OCI-LY1 (cell line): ENCODE measurements at regions not wholly inside any gene's neighbourhood (a gene's known extent, or its start where the extent isn't known, plus 50 kb on each side); places are given as distances from the start of the nearest gene placed in this dataset.

Experiments used
- H2AFZ ChIP-seq: fragments of 200-600 bp; sonication (generic), shearing (Covaris generic); 2 replicates; pipeline ENCODE4 v1.6.0; 2014; ENCODE audit warnings: antibody characterized with exemption, mild to moderate bottlenecking, low read length
- H3F3A ChIP-seq: fragments of 200-600 bp; sonication (generic), shearing (Covaris generic); 2 replicates; pipeline ENCODE4 v1.6.0; 2014; ENCODE audit warnings: mild to moderate bottlenecking, antibody characterized with exemption, low read length, moderate library complexity; ENCODE audit not compliant: insufficient read depth
- H3K27ac ChIP-seq: fragments of 200-600 bp; sonication (generic); 2 replicates; pipeline ENCODE4 v1.5.1; 2014; ENCODE audit warnings: low read length, mixed run types, mild to moderate bottlenecking, low read depth; ENCODE audit not compliant: poor library complexity, severe bottlenecking
- H3K27me3 ChIP-seq: fragments of 200-600 bp; sonication (generic); 2 replicates; pipeline ENCODE4 v1.6.0; 2014; ENCODE audit warnings: antibody characterized with exemption, mild to moderate bottlenecking, low read length, moderate library complexity; ENCODE audit not compliant: insufficient read depth
- H3K36me3 ChIP-seq: fragments of 200-600 bp; sonication (generic); 2 replicates; pipeline ENCODE4 v1.6.1; 2014; ENCODE audit warnings: mild to moderate bottlenecking, antibody characterized with exemption, low read length, moderate library complexity, mixed read lengths; ENCODE audit not compliant: insufficient read depth
- H3K4me1 ChIP-seq: fragments of 200-600 bp; sonication (generic); 2 replicates; pipeline ENCODE4 v1.5.1; 2014; ENCODE audit warnings: mild to moderate bottlenecking, low read length, moderate library complexity; ENCODE audit not compliant: insufficient read depth, severe bottlenecking
- H3K4me2 ChIP-seq: fragments of 200-600 bp; sonication (generic), shearing (Covaris generic); 2 replicates; pipeline ENCODE4 v1.6.1; 2014; ENCODE audit warnings: low read length
- H3K4me3 ChIP-seq: fragments of 200-600 bp; sonication (generic); 2 replicates; pipeline ENCODE4 v1.5.1; 2014; ENCODE audit warnings: low read length, low read depth, mild to moderate bottlenecking, mixed read lengths; ENCODE audit not compliant: poor library complexity, severe bottlenecking
- H3K79me2 ChIP-seq: fragments of 200-600 bp; shearing (Covaris generic); 2 replicates; pipeline ENCODE4 v1.6.1; 2016; ENCODE audit warnings: mixed run types, low read length, mixed read lengths; ENCODE audit not compliant: insufficient read depth
- H3K9ac ChIP-seq: fragments of 200-600 bp; sonication (generic), shearing (Covaris generic); 2 replicates; pipeline ENCODE4 v1.6.1; 2014; ENCODE audit warnings: mild to moderate bottlenecking, low read length, mixed read lengths
- H3K9me2 ChIP-seq: fragments of 200-600 bp; sonication (generic), shearing (Covaris generic); 2 replicates; pipeline ENCODE4 v1.6.1; 2014; ENCODE audit warnings: low read depth, mild to moderate bottlenecking, low read length, mixed read lengths
- H3K9me3 ChIP-seq: fragments of 200-600 bp; shearing (Covaris generic); 2 replicates; pipeline ENCODE4 v1.6.1; 2014; ENCODE audit warnings: low read length, mixed read lengths
- H4K20me1 ChIP-seq: fragments of 200-600 bp; sonication (generic), shearing (Covaris generic); 2 replicates; pipeline ENCODE4 v1.6.0; 2016; ENCODE audit warnings: mild to moderate bottlenecking, low read length; ENCODE audit not compliant: insufficient read depth
- EZH2 ChIP-seq: fragments of 200-600 bp; sonication (generic), shearing (Covaris generic); IDR thresholded peaks from 2 replicates; pipeline ENCODE4 v1.8.0; 2017; ENCODE audit warnings: borderline replicate concordance, mixed run types, mild to moderate bottlenecking, antibody characterized with exemption, low read length, moderate library complexity, mixed read lengths
- TF ChIP-seq, protein P1 (sequence below): fragments of 200-600 bp; sonication (generic), shearing (Covaris generic); IDR thresholded peaks from 2 replicates; pipeline ENCODE4 v1.5.1; 2017; ENCODE audit warnings: mild to moderate bottlenecking, antibody characterized with exemption, low read length, moderate library complexity, mixed read lengths

DNA sequence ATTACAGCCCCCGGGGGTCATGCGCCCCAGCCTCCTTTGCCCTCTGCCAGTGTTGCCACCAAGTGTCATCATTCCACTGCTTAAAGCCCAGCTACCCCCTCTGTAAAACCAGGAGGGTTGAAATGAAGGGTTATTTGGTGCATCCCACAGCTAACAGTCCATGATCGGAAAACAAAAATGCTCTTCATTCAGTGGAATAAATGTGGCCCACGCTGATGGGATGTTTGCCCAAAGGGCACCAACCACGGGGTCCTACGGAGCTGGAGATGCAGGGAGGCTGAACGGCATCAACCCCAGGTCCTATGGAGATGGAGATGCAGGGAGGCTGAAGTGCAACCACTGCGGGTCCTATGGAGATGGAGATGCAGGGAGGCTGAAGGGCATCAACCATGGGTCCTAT is 218.5 kb upstream of the IRX1 start:
- no peaks in the 10 kb centered on the region for H3K4me1 ChIP-seq
- H3K36me3 ChIP-seq, result no peaks in the 10 kb centered on the region
- H3K9me3 ChIP-seq, result peaks cover 2% of the 10 kb centered on the region; the same call in 1 of the 2 replicates
- no peaks in the 10 kb centered on the region for H3K79me2 ChIP-seq
- H3K4me2 ChIP-seq, result no peak overlapping the region
- H3K9ac ChIP-seq, result no peak overlapping the region
- H3K4me3 ChIP-seq, result no peak overlapping the region
- no peaks in the 10 kb centered on the region for H4K20me1 ChIP-seq
- no peak overlapping the region for H3K27ac ChIP-seq
- H3K27me3 ChIP-seq, result no peaks in the 10 kb centered on the region
- H3F3A ChIP-seq, result no peaks in the 10 kb centered on the region
- no peak overlapping the region for H2AFZ ChIP-seq
- TF ChIP-seq, protein P1, sequence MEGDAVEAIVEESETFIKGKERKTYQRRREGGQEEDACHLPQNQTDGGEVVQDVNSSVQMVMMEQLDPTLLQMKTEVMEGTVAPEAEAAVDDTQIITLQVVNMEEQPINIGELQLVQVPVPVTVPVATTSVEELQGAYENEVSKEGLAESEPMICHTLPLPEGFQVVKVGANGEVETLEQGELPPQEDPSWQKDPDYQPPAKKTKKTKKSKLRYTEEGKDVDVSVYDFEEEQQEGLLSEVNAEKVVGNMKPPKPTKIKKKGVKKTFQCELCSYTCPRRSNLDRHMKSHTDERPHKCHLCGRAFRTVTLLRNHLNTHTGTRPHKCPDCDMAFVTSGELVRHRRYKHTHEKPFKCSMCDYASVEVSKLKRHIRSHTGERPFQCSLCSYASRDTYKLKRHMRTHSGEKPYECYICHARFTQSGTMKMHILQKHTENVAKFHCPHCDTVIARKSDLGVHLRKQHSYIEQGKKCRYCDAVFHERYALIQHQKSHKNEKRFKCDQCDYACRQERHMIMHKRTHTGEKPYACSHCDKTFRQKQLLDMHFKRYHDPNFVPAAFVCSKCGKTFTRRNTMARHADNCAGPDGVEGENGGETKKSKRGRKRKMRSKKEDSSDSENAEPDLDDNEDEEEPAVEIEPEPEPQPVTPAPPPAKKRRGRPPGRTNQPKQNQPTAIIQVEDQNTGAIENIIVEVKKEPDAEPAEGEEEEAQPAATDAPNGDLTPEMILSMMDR, result no peak
- TF ChIP-seq EZH2, result no peak
- no peaks in the 10 kb centered on the region for H3K9me2 ChIP-seq

DNA sequence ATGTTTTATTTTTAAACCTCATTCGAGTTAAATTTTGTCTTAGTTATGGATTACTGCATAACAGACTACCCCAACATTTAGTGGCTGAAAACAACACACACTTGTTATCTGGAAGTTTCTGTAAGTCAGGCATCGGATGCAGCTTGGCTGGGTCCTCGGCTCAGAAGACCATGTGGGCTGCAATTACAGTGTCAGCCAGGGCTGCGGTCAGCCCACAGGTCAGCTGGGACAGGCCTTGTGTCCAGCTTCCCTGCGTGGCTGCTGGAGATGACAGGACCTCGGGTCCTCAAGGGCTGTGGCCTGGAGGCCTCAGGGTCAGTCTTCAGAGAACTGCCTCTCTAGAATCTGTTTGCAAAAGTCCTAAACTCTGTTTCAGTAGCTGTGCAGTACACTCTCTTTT is 219.0 kb upstream of the IRX1 start:
- Histone ChIP-seq H3K36me3 (no peaks in the 10 kb centered on the region), H3K4me1 (no peaks in the 10 kb centered on the region), H3K9me2 (no peaks in the 10 kb centered on the region), H3K4me3 (no peak overlapping the region), H3K27me3 (no peaks in the 10 kb centered on the region), H3K79me2 (no peaks in the 10 kb centered on the region), H4K20me1 (no peaks in the 10 kb centered on the region), H3K9me3 (peaks cover 2% of the 10 kb centered on the region; the same call in 1 of the 2 replicates), H3F3A (no peaks in the 10 kb centered on the region), H2AFZ (no peak overlapping the region), H3K9ac (no peak overlapping the region), H3K4me2 (no peak overlapping the region), H3K27ac (no peak overlapping the region)
- no peak for TF ChIP-seq EZH2
- TF ChIP-seq, protein P1, result no peak

DNA sequence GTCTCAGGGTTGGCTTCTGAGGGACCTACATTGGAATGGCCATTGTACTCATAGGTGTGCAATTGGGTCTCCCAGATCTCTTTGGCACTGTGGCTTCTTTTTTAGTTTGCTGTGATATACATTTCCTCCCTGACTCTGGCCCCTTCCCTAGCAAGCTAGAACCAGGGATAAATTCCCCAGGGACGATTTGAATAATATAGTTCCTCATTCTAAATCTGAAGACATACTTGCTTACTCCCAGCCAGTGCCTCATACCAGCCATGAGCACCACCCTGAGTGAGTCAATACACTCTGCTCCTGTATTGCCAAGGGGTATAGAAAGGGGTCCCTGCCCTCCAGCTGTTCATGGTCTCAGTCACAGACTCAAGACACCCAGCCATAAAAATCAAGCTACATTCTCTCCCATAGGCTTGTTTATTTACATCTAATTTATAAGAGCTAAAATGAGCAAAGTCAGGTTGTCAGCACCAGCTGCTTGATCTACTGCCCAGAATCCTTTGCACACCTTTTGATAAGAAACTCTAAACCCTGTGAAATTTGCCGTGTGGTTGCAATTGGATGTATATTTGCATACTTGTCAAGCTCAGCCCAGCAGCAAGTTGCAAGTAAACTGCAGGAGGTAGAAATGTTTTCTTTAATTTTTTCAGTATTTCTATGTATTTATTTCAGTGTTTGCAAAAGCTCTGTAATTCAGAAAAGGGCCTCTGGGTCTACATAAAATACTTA is 219.9 kb upstream of the IRX1 start:
- no peak overlapping the region for H3K4me2 ChIP-seq
- no peak for TF ChIP-seq EZH2
- TF ChIP-seq, protein P1, result no peak
- H3K27me3 ChIP-seq, result no peaks in the 10 kb centered on the region
- no peak overlapping the region for H2AFZ ChIP-seq
- H3K36me3 ChIP-seq, result no peaks in the 10 kb centered on the region
- no peaks in the 10 kb centered on the region for H4K20me1 ChIP-seq
- H3F3A ChIP-seq, result no peaks in the 10 kb centered on the region
- no peaks in the 10 kb centered on the region for H3K9me2 ChIP-seq
- no peaks in the 10 kb centered on the region for H3K79me2 ChIP-seq
- H3K9ac ChIP-seq, result no peak overlapping the region
- no peaks in the 10 kb centered on the region for H3K4me1 ChIP-seq
- peaks cover 2% of the 10 kb centered on the region; the same call in 1 of the 2 replicates for H3K9me3 ChIP-seq
- H3K4me3 ChIP-seq, result no peak overlapping the region
- H3K27ac ChIP-seq, result no peak overlapping the region
